Right renal pelvis (tissue), 4 donors: ENCODE measurements at regions not wholly inside any gene's neighbourhood (a gene's known extent, or its start where the extent isn't known, plus 50 kb on each side); places are given as distances from the start of the nearest gene placed in this dataset.
"Not testable (repeated sequence)": the region's sequence is repeated elsewhere in the genome, so short reads cannot be mapped to it uniquely, and the experiment has no call there.

Experiments used
- DNase-seq, 4 donors: peaks; one replicate each; pipeline ENCODE4 v3.0.0-alpha.2; 2013; ENCODE audit warnings: low read depth in 4 of 4, low spot score in 3 of 4, missing footprints in 1 of 4

DNA sequence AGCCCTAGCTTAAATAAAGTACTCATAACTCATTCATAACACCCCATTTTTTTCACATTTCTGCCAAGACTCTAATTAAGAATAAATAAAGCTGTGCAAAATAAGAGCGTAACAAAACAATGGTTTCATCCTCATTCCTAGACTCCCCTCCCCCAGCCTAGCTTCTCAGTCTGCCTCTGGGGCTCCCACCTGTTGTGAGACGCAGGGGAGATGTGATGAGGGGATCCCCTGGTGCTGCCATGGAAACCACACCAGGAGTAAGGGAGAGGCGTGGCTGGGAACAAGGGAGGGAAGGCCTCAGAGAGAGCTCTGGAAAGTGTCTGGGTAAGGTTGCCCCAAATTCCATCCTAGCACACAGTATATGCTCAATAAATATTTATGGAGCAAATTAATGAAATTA, 93.3 kb upstream of the USP29 start:
- DNase-seq: no peak

DNA sequence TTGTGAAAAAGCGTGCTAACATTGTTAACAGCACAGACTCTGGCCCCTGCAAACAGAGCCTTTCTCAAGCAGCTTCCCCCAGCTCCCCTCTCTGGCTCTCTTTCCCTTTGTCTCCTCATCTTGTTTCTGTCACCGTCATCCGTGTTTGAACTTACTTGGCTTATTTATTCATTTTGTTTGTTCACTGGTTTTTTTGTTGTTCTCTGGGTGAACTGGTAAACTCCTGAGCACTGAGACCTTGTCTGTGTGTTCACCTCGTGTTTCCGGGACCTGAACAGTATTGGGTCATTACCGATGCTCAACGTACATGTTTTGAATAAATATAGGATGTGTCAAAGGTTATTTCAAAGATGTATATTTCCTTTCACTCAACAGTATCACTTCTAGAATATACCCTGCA, 92.4 kb upstream of the USP29 start:
- no peak for DNase-seq

DNA sequence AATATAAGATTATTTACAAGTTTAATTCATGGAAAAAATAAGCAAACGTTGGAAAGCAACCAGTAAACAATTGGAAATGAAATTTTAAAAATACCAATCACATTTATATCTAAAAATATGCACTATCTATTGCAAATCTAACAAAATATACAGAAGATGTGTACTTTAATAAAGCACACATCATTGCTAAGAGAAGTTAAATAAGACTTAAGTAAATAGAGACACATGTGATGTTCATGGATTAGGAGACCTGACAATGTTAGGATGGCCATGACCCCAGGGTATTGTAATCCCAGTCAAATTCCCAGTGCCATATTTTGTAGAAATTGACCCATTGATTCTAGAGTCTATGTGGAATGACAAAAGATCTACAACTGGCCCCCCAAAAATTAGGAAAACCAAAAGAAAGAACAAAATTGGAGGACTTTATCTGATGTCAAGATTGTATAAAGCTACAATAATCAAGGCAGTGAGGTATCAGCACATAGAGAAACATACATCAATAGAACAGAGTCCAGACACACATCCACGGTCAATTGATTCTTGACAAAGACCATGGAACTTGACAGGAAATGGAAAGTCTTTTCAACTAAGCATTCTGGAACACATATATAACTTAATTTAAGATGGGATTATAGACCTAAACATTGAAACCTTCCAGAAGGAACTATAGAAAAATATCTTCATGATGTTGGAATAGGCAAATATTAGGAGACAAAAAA, 90.8 kb upstream of the USP29 start:
- no peak for DNase-seq

DNA sequence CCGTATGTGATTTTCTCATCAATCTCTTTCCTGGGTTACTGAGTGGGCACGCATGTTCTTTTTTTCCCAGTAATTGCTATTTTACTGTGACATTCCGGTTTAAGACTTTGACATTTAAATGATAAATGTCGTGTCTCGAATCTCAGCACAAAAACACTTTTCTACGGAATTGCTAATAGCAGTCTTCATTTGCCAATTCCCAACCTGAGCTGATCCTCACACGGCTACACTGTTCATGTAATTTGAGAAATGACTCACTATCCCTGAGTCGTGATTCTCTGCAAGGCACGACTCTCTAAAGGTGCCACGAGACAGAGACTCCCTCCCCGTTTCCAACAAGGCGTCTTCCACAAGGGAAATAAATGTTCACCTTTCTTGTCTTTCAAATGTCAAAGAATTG, 88.7 kb upstream of the USP29 start:
- no peak for DNase-seq

DNA sequence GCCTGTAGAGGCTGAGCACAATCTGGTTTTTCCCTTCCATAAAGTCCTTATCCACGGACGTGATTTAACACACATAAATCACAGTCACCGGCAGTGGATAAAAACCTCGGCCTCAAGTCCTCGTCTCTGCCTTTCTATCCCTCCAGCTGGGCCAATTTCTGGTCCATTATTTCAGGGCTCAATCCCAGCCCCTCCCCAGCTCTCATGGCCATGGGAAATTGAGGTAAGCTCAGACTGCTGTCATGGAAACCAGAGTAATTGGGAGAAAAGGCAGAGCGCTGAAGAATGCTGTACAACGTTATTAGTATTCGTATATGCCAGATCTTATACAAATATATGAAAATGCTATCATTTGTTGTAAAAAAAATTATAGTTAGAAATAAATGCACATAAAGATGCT, 86.2 kb upstream of the USP29 start:
- no peak for DNase-seq

DNA sequence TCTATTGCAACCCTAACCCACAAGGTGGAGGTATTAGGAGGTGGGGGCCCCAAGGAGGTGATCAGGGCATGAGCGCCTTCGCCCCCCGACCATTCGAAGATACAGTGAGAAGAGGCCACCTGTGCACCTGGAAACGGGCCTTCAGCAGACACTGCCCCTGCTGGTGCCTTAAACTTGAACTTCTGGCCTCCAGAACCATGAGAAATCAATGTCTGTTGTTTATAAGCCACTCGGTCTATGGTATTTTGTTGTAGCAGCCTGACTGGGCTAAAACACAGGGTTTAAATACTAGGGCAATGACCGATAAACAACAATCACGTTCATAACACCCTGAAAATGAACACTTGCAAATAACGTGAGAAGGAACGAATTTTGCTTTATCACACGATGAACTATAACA, 85.2 kb upstream of the USP29 start:
- no peak for DNase-seq

DNA sequence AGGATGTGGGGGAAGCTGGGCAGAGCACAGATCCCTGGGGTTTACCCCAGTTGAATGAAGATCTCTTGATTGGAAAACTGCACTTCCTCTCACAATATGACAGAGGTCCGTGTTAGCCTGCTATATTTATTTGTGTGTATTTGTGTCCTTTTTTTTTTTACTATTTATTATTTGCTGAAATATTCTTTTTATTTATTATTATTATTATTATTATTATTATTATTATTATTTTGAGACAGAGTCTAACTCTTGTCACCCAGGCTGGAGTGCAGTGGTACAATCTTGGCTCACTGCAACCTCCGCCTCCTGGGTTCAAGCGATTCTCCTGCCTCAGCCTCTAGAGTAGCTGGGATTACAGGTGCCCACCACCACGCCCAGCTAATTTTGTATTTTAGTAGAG, 84.0 kb upstream of the USP29 start:
- DNase-seq: not testable (repeated sequence)

DNA sequence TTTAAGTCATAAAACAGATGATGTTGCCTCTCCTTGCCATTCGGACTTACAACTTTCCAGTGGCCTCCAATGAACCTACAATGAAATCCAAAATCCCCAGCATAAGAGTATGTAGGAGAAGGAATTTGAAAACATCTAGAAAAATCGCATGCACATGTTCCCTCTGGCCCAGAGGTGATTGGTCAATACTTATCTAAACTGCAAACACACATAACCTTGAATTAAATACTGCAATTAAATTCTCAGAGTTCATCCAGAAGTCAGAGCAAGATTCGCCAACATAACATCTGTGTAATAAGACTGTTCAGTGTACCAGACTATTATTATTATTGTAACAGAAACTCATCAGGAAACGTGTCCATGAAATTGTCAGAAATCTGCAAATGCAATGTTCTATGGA, 82.2 kb upstream of the USP29 start:
- DNase-seq: peak in 3 of 4 donors; percentile 32 to 45 (median 36)

DNA sequence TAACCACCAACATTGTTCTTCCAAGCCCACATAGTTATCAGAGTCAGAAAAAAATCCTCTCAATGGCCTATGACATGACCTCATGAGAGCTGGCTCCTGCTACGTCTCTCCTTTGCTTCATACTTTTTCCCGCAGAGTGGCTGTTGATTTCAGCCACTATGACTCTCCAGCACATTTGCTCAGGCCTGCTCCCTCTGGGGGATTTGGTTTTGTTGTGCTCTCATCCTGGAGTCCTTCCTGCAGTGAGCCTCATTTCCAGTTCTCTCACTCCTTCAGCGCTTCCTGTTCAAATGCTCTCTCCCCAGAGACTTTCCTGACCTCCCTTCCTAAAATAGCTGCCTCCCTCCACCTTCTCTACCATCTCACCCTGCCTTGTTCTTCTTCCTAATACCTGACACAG, 72.0 kb upstream of the USP29 start:
- no peak for DNase-seq

DNA sequence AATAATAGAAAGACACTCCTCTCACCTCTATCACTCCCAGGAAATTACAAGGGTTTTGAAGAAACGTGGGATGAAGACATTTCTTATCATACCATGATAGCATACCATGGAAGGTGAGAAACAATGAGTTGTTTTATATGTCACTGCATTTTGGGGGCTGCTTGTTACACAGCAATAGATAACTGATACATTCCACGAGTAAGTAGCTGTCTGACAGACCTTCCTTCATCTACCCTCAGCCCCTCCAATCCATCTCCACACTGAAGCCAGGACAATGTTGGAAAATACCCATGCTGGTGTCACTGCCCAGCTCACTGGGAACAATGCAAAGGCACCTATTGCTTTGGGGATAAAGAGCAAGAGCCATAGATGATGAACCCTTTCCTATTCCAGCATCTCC, 68.9 kb upstream of the USP29 start:
- DNase-seq: no peak

DNA sequence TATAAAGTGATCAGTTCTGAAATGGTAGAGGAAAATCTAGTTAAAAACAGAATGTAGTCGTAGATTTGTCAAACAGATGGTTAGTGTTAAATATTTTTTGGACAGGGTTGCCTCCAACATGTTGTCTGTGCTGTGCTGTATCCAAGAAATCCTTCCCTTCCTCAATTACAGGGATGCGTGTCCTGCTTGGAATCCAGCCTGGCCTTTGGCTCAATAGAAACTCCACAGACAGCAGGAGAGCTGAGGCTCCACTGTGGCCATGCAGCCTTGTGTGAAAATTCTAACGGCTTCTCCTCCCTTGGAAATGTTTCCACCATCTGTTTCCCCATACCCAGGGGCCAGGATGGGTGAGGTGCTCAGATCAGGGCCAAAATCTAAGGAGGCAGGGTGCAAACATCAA, 67.7 kb upstream of the USP29 start:
- DNase-seq: no peak

DNA sequence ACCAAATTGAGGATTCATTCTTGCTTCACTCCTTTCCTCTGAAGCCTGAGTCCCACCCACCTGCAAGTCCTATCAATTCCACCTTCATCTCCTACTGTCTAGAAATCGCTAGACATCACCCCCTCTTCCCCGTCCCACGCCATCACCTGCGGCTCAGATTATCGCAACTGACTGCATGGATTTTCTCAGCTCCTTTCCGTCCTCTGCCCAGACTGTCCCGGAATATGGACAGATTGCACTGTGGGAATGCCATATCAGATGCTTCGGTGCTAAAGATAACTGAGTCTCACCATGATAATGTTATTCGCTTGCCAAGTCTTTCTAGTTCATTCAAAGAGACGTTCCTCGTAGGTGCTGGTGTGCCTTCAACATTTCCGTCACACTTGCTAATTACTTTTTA, 66.4 kb upstream of the USP29 start:
- DNase-seq: no peak

DNA sequence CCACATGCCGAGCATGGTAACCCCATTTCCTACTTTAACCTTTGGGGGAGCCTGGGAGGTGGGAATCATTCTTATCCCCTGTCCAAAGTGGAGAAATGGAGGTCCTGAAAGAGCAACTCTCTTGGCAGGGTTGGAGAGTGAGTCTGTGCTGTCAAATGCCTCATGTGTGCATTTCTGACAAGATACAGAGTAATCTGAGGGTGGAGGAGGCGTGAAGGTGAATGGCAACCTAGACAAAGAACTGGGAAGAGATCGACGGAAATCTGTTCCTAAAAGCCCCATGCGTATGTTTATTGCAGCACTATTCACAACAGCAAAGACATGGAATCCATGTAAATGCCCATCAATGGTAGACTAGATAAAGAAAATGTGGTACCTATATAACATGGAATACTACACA, 63.8 kb upstream of the USP29 start:
- DNase-seq: no peak

DNA sequence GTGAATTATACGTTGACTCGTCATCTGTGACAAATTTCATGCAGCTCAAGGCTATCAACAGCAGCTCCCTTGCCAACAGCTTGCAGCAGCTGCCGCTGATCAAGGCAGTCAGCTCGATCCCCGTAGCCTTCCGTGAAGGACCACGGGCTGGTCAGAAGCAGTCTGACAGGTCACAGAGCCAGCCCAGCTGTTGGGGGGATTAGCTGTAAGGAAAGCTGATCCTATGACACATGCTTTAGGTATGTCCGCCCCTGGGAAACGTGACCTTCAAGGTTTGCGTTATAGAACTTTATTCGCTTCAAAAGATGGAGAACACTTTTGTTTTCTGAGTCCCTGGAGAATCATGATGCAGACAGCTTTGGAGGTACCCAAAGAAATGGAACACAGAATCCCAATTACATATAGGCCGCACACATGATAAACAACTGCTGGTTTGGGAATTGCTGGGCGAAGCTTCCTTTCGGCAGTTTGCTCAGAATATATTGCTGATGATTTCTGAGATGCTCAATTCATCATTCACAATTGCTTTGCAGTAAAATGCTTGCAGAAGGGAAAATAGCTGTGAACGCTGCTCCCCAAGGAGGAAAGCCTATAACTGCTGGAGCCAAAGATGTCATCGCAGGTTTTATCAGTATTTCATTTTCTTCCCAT, 62.6 kb upstream of the USP29 start:
- DNase-seq: peak; percentile 77 to 89 (median 86)

DNA sequence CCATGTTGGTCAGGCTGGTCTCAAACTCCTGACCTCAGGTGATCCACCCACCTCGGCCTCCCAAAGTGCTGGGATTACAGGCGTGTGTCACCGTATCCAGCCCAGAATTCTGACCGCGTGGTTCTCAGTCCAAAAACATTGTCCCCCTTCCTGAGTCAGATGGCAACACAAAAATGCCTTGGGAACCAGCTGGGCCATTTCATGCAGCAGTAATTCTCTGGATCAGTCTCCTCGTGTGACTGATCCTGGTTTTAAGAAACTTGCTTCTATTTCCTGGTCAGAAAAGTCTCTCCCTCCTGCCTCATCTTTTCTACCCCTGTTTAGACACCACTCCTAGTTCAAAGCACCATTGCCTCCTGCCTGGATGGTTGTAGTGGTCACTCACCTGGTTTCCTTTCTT, 60.9 kb upstream of the USP29 start:
- DNase-seq: no peak

DNA sequence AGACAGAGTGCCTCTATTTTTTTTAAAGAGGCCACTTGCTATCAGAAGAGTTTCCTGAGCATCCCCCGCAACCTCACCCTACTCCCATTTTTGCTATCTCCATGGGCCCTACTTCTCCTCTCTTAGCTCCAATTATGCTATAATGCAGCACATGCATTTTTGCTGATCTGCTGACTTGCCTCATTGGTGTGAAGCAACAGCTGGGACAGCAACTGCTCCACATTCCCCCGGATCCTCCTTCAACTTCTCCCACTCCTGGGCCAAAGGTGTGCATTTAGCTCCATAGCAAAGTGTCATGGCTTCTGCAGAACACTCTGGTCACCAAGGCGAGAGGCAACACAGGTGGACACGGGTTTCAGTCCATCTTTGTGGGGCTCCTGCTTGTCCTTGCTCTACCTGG, 56.7 kb upstream of the USP29 start:
- DNase-seq: no peak

DNA sequence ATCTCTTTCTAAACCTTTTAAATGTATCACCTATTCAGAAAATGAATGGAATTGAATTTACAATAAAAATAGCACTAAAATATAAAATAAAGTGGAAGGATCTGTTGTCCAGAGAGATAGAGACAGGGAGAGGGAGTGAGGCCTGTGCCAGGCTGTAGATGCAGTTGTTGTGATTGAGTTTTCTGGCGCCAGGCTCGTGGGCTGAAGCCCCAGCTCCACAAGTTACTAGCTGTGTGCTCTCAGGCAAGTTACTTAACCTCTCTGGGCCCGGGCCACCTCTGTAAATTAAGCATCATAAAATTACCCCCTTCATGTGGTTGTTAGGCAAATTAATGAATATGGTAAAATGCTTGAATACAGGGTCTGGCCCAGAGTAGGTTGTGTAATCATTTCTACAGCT, 52.3 kb upstream of the USP29 start:
- DNase-seq: no peak

DNA sequence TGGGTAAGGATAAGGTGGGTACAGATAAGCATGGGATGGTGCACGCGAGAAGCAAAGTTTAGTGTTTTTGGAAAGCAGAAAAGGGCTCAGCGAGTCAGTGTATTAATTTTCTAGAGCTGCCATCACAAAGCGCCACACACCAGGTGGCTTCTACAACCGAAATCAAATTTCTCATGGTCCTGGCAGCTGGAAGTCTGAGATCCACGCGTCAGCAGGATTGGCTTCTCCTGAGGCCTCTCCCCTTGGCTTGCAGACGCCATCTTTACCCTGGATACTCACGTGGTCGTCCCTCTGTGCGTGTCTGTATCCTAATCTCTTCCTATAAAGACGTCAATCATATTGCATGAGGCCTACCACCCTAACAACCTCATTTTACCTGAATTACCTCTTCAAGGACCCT, 51.5 kb upstream of the USP29 start:
- no peak for DNase-seq

DNA sequence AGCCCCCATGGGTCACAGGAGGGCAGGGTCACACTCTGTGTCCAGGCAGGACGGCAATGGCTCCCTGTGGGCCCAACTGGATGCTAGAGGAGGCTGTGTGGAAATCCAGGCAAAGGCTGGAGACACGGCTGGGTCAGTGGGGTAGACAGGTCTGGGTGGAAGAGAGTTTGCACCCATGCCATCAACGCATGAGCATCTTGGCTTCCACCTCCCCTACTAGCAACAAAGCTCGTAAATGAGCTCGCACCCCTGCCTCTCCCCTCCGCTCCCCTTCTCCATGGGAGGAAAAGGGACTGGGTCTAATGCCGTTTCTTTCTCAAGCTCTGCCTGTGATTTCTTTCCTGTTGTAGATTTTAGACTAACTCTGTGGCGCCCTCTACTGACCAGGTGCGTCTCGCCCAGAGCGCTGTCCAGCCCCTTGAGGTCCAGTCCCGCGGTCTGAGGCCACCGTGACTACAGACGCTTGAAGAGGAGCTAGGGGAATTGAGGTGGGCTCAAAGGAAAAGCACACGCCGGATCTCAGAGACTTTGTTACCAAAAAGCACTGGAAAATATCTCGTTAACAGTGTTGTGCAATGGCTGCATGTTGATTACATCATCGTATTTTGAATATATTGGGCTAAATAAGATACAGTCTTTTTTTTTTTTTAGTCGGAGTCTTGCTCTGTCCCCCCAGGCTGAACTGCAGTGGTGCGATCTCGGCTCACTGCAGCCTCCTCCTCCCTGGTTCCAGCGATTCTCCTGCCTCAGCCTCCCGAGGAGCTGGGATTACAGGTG, 50.7 kb upstream of the USP29 start:
- DNase-seq: peak; percentile 64 to 78 (median 74)
